ENCODE measurements at regions not wholly inside any gene's neighbourhood (a gene's known extent, or its start where the extent isn't known, plus 50 kb on each side); places are given as distances from the start of the nearest gene placed in this dataset.
"Not testable (repeated sequence)": the region's sequence is repeated elsewhere in the genome, so short reads cannot be mapped to it uniquely, and the experiment has no call there.

DNA sequence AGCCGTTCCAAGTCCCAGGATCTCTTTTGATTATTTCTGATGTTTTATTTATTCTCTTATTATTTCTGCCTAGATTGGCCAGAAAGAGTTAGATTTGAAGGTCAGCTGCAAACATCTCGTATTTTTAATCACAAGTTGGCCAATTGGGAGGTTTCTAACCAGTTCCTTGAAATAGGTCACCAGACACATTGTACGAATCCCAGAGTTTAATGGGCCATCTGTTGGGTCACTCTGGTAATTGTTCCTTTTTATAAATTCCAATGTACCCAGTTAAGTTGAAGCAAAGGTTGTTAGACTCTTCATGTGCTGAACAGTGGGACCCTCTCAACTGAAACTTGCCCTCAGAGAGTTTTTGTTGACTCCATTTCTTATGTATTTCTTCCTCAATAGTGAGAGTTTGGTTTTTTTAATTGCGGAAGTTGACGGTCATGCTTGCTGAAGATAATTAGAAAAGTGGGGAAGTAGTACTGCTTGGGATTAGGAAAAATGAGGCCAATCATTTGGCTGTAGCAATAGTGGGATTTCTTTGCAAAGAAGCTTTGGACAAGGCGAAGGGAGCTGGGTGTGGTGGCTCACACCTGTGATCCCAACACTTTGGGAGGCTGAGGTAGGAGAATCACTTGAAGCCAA lies 382.7 kb upstream of the RGS6 start:
- no peak for DNase-seq

GRCh38 chr14:71550367-71550766 lies 381.9 kb upstream of the RGS6 start:
- DNase-seq, result no peak

- DNase-seq, result no peak
These were observed 380.8 kb upstream of the RGS6 start for GRCh38 chr14:71551291-71551950.

DNA sequence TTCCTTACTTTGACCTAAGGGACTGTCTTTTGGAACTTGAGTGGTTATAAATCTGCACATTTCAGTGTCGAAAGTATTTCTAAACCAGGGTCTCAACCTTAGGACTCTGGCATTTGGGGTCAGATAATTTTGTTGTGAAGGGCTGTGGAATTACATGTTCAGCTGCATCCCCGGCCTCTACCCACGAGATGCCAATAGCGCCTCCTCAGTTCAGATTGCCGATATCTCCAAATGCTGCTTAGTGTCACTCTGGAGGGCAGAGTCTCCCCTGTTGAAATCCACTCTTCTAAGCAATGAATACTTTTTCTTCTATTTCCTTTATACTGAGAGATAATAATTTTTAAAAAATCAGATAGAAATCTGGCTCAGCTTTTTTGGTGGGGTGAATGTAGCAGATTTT lies 379.4 kb upstream of the RGS6 start:
- DNase-seq, result no peak

GRCh38 chr14:71553779-71554178 lies 378.4 kb upstream of the RGS6 start:
- DNase-seq, result no peak

- no peak for DNase-seq
These were observed 377.9 kb upstream of the RGS6 start for GRCh38 chr14:71554323-71554722.

DNA sequence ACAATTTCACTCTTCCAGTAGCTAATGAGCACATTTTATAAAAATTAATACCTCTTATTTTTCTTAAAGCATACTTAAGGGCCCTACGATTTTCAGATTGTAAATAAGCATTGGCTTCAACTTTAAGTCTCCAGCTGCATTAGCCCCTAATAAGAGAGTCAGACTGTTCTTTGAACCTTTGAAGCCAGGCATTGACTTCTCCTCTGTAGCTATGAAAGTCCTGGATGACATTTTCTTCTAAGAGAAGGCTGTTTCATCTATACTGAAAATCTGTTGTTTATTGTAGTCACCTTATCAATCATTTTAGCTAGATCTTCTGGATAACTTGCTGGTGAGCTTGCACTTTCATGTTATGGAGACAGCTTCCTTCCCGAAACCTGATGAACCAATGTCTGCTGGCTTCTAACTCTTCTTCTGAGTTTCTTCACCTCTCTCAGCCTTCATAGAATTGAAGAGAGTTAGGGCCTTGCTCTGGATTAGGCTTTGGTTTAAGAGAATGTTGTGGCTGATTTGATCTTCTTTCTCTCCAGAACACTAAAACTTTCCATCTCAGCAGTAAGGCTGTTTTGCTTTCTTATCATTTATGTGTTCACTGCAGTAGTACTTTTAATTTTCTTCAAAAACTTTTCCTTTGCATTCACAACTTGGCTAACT lies 377.1 kb upstream of the RGS6 start:
- DNase-seq, result no peak

DNA sequence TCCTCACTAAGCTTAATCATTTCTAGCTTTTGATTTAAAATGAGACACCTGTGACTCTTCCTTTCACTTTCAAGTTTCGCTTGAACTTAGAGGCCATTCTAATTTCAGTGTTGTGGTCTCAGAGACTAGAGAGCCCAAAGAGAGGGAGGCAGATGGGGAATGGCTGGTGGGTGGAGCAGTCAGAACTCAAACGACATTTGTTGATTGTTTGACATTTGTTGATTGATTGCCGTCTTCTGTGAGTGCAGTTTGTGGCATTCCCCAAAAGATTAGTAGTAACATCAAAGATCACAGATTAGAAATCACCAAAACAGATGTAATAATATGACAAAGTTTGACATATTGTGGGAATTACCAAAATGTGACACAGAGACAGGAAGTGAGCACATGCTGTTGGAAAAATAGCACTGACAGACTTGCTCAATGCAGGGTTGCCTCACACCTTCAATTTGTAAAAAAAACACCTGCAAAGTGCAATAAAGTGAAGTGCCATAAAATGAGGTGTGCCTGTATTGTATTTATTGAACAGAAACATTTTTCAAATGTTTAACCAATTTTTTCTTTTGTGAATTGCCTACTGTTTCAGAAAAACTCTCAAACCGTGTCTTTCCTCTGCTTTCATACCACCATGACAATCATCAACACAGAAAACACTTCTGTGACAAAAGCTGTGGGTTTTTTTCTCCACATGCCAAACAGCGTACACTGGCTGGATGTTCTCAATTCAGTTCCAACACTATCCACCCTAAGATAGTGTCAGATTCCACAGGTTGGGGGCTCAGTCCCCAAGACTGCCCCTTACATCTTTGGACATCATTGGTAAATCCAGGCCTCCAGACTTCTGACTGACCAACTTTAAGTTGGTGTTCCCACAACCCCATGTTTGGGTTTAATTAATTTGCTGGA lies 376.3 kb upstream of the RGS6 start:
- DNase-seq, result no peak

DNA sequence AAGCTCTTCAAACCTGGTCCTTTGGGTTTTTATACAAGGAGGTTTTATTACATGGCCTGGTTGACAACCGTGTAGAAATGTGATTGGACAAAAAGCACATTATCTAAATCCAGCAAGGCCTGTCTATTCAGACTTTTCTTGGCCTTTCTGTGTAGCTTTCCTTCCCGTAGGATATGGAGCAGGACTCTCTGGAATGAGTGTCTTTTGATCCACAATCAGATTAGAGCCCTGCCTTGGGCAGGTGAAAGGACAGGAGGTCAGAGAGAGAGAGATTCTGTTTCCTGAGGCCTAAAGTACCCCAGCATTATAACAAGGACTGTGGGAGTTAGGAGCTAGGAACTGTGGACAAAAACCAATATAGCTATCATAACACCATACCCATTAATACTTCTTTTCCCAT lies 375.5 kb upstream of the RGS6 start:
- DNase-seq, result no peak

DNA sequence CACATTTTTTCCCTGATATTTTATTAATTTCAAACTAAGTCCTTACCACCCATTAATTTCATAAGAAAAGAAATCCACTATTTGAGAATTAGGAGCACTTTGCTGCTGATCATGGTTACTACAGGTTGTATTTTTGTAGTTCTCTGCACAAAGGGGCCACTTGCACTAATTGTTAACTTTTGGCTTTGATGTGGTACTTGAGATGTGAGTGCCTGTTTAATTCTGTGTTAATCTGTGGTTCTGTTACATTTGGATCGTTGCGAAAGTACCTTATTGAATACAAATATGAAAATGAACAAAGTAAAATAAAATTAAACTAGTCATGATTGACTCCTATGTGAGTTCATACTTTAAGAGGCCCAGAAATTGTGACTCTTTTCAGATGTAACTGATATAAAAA lies 374.9 kb upstream of the RGS6 start:
- DNase-seq, result no peak

- not testable (repeated sequence) for DNase-seq
These were observed 373.3 kb upstream of the RGS6 start for GRCh38 chr14:71558943-71559342.

GRCh38 chr14:71560751-71561150 lies 371.5 kb upstream of the RGS6 start:
- no peak for DNase-seq

DNA sequence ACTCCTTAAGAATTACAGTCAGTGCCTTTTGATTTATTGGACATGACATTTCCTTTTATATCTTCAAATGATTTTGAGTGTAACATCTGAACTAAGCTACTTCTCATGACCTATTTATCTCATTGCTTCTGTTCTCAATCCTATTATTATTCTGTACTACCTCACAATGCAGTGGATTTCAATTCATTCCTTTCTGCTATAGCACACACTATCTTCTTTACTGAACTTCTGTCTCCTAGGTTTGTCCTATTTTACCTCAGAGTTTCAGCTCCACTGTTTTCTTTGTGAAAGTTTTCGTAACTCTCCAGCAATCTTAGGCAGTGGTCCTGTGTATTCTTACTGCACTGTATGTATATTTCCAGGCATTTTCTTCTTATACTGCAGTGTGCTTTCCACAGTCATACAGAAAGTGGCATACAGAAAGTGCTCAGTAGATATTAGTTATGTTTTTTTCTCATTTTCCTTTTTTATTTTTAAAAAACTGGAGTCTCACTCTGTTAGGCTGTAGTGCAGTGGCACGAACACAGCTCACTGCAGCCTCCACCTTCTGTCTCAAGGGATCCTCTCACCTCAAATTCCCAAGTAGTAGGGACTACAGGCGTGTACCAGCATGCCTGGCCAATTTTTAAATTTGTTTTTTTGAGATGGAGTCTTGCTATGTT lies 368.6 kb upstream of the RGS6 start:
- DNase-seq, result no peak

GRCh38 chr14:71566276-71566675 lies 366.0 kb upstream of the RGS6 start:
- no peak for DNase-seq

DNA sequence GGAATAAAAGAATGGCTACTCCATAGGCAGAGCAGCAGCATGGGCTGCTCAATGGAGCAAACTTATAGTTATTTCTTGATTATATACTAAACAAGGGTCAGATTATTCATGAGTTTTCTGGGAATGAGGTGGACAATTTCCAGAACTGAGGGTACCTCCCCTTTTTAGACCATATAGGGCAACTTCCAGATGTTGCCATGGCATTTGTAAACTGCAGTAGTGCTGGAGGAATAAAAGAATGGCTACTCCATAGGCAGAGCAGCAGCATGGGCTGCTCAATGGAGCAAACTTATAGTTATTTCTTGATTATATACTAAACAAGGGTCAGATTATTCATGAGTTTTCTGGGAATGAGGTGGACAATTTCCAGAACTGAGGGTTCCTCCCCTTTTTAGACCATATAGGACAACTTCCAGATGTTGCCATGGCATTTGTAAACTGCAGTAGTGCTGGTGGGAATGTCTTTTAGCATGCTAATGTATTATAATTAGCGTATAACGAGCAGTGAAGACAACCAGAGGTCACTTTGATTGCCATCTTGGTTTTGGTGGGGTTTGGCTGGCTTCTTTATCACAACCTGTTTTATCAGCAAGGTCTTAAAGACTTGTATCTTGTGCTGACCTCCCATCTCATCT lies 364.6 kb upstream of the RGS6 start:
- DNase-seq, result not testable (repeated sequence)

DNA sequence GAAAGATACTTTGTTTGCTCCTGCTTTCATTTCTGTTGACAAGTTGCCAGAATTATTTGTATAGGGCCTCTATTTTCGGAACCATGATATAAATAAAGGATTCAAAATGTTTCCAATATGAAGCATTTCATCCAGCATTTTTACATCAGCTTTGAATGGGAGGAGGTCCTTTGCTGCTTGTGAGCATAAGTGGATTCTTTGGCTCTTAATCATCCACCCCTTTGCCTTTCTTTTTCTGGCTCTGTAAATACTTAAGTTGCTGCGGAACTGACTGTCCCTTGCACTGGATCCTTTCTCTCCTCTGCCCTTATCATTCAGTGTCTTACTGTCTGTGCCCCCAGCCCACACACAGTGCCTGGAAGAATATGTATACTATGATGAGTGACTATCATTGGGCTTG lies 357.3 kb upstream of the RGS6 start:
- DNase-seq, result no peak

- DNase-seq, result no peak
These were observed 355.8 kb upstream of the RGS6 start for GRCh38 chr14:71576472-71576871.

GRCh38 chr14:71579331-71579730 lies 352.9 kb upstream of the RGS6 start:
- no peak for DNase-seq

DNA sequence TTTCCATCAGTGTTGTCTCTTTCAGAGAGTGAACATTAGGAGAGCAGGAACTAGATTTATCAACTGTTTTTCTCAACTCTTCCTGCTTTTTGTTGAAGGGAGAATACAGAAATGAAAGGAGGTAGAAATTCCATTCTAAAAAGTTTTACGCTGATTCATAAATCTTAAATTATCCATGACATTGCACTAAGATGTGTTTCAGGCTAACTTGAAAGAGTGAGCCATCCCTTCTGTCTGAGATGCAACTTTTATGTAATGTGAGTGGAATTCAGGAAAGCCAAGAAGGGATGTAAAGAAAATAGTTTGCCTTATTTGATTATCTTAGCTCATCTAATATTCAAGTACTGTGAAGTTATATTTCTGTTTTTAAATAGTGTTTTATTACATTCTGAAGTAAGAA lies 349.5 kb upstream of the RGS6 start:
- DNase-seq, result no peak

GRCh38 chr14:71583194-71583593 lies 349.0 kb upstream of the RGS6 start:
- DNase-seq, result no peak

- DNase-seq, result no peak
These were observed 348.5 kb upstream of the RGS6 start for GRCh38 chr14:71583705-71584104.

DNA sequence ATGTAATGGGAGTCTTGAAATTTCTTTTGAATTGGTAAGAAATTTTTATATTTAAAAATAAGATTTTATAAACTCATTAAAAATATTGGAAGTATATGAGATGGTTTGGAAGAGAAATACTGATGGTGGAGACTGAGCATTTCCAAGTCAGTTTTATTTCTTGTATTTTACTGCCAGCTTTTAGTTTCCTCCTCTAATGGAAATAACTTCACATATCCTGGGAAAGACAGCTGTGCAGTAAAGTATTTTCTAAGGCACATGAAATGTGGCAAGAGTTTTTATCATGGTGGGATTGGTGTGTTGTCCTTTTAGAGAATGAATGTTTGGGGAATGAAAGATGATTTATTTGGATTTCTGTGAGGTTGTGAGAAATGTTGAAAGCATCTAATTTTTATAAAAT lies 346.9 kb upstream of the RGS6 start:
- DNase-seq, result no peak

Measured in NCI-H1694 treated with DMSO at 0.1 percent for 48 hours (cell line).